HG03575 (cell line): ENCODE measurements at regions not wholly inside any gene's neighbourhood (a gene's known extent, or its start where the extent isn't known, plus 50 kb on each side); places are given as distances from the start of the nearest gene placed in this dataset.

Experiments used
- ATAC-seq: cut with Tn5 transposase; IDR thresholded peaks from one replicate; pipeline ENCODE4 v1.9.1; 2021; ENCODE audit not compliant: unreplicated experiment, insufficient number of reproducible peaks, low FRiP score; ENCODE audit errors: extremely low read depth

DNA sequence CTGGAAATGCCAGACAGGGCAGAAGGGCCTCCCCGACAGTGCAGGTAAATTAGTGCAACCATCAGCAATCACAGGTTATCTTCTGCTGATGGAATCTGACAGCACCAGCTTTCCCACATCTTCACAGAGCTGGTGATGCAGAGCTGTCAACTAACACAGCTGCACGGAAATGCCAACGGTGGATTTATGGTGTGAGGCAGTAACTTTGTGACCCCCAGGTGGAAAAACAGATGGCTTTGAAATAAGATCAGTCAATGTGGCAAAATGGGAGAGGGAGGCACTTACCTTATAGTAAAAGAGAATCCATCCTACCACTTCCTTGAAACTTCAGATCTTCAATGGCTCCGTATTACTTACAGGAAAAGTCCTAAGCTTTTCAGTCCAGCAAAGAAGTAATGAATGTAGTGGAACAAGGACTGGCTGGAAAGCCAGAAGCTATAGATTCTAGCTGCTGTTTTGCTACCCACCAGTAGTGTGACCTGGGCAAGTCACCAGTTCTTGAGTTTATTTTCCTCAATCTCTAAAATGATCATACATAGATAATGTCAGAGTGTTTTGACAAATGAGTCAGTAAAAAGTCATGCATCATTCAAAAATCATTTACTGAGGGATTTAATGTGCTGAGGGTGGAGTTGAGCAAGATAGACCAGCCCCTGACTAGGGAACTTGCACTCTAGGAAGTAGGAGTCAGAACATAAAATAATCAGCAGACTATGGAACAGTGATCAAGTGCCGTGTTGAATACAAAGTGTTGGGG, 245.7 kb upstream of the JUN start:
- ATAC-seq = no peak

DNA sequence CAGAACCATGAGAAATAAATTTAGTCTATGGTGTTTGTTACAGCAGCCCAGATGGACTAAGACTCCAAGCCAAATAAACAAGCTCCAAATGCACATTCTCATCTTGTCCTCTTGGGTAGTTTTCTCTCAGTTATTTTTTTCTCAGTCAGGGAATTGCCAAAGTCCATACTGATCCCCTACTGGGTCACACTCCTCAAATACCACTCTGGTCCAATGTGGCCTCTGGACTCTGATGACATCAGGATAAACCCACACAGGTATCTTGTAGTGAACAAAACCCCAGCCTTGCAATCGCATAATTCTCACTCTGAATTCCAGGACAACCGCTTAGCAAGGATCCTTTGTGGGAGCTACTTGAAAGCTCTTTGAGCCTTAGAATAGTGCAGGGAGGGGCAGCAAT, 248.4 kb upstream of the JUN start:
- no peak for ATAC-seq

DNA sequence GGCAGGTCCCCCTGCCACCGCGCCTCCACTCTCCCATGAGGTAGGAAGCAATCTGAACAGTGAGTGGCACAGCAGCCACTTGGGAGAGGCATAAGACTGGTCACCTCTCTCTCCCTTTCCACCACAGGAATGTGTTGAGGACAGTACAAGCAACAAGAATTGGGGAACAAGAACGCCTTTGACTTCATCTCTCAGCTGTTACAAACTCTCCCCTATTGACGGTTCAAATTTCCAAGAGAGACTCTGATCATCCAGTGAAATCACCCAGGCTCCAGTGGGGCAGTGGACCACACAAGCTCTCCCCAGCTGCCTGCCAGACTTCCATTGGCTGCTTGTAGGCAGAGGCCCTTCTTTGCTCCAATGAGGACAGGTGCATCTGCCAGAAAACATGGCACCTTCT, 249.9 kb upstream of the JUN start:
- ATAC-seq = no peak

DNA sequence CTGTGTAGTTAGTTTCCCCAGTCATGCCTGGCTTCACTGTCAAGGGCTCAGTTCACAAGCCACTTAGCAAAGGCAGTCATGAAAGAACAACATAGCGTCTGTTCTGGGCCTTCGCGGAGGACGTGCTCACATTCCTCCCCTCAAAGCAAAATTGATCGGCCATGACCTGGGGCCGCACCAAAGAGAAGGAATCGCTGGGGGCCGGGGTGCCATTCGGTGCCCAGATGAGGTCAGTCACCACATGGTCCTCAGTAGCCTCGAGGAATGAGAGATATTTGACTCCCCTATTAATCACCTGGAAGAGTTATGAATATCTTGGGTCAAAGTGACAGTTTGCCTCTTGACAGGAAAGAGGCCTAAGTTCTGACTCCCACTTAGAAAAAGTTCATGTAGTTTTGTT, 251.1 kb upstream of the JUN start:
- ATAC-seq = no peak

DNA sequence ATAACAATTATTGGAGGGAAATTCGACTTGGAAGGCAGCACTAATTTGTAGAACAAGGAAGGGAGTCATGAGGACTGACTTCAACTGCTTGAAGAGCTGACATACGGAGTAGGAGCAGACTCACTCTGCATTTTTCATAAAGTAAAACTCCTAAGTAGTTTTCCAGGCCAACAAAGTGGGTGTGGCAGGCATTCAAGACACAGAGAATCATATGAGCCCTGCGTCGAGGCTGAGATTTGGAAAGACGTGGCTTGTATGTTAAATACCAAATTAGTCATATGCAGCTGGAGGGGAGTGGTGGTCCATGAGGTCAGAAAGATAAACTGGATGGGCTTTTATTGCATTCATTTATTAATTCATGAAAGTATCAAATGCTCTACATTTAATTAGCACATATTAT, 255.7 kb upstream of the JUN start:
- ATAC-seq = no peak

DNA sequence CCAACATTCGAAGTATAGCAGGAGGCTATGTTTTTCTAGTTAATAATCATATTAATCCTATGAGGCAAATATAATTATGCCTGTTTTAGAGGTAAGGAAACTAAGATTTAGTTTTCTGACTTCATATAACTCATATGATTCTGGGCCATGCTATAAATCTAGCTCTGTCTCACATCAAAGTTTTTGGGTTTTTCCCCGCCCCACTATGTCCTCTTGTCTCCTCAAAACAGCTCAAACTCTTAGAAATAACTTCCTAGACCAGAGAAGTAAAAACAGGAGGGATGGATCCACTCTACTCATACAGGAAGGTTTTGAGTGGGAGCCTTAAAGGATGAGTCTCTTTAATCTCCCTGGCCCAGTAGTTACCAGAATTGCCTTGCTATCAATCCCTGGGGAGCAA, 256.4 kb upstream of the FGGY start:
- ATAC-seq = no peak

DNA sequence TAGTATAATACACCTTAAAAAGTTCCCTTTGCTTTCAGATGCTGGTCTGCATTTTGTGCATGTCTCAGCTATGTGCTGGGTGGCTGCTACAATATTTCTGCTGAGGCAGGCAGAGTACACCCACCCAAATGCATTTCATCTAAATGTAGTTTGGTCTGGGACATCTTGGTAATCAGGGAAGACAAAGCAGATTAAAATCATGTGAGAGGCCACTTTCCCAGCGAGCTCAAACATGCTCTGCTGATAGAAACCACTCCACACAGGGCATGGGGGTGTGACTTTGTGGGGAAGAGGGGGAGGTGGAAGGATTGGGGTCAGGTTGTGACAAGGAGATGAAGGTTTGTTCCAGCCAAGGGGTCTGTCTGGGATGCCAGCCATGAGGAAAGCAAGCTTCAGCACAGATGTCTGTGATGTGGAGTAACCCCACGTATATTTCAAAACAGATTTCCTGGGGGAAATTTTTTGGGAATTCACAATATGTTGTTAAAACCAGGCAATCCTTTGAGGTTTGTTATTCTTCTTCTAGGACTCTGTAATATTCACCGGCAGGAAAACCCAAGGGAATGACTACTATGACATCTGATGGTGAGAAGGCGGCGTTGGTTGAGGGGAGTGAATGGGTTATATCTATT, 255.1 kb upstream of the FGGY start:
- no peak for ATAC-seq

DNA sequence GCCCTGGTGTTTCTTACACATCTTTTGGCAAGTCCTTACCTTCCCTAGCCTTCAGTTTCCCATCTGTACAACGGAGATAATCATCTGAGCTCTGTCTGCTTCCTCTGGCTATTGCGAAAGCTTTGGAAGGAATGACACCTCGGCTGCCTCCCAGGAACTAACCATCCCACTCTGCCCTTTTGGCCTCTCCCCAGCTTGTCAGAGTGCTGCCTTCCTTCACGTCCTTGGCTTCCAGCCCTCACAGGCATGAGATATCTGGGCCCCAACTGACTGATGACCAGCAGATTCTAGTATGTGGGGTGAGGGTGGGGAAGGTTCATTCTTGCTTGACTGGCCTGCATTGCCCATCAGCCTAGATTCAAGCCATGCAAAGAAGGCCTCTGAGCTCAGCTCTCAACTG, 253.1 kb upstream of the FGGY start:
- ATAC-seq = no peak

DNA sequence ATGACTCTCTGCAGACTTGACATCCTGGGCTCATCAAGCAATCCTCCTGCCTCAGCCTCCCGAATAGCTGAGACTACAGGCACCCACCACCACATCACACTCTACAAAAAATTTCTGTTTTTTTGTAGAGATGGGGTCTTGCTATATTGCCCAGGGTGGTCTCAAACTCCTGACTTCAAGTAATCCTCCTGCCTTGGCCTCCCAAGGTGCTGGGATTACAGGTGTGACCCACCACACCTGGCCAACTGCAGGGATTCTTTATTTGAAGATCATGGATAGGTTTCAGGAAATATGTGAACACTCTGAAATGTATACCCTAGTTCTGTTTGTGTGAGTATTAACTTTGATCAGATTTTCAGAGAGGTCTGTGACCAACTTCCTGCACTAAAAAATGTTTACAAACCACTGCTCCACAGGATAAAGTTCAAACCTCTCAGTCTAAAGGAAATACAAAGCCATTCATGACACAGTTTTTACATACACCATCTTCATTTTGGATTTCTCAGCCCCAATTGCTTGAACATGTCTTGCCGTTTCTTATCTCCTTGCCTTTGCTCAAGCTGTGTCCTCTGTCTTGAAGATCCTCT, 252.3 kb upstream of the FGGY start:
- ATAC-seq = no peak

DNA sequence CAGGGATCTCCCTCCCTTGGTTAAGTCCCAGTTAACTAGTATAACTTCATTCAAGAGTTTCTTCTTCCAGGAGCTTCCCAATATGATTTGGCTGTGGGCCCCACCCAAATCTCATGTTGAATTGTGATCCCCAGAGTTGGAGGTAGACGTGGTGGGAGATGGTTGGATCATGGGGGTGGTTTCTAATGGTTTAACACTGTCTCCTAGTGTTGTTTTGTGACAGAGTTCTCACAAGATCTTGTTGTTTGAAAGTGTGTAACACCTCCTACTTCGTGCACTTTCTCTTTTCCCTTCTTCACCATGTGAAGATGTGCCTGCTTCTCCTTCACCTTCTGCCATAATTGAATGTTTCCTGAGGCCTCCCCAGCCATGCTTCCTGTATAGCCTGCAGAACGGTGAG, 251.8 kb upstream of the FGGY start:
- no peak for ATAC-seq

DNA sequence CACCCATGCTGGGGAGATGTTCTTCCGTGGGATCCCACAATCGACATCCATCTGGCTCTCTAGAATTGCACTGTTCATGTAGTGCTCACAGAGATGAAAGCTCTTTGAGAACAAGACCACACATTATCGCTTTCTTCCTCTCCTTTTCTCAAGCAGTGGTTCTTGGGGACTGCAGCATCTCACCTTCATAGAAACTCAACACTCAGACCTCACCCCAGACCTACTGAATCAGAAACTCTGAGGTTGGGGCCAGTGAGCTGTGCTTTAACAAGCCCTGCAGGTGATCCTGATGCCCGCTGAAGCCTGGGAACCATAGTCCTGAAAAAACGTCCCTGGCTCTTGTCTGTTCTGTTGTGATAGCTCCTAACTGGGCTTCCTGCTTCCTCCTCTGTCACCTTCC, 251.3 kb upstream of the FGGY start:
- no peak for ATAC-seq

DNA sequence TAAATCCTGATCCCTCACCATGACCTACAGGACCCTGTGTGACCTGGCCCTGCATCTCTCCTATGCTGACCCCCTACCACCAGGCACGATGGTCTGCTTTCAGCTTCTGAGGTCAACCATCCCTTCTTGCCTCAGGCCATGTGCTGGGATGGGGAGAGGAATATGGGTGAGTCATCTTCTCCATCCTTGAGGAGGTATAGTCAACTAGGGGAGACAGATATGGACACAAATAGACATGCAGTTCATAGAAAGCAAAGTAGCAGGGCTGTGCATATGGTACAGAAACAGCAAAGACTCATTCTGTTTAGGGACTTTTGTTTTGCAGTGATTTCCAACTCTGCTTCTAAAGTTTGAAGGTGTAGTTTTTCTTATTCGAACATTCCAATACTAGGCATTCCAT, 250.8 kb upstream of the FGGY start:
- ATAC-seq = no peak

DNA sequence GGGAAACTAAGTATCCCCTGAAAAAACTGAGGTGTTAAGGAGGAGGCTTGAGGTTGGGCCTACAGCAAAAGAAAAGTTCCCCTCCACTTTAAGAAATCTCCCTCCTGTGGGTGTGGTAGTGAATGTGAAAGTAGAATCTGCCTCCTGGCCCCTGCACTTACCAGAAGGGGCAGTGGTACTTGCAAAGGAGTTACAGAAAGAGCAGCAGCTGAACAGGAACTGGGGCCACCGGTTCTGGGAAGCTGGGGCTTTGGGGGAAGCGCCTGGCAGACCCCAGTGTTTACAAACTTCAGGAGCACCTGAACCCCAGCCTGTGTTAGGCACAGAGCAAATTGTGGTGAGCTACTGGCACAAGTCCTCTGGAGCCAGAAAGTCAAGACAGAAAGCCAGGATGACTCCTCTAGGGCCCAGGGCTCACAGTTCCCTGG, 250.2 kb upstream of the FGGY start:
- peak; percentile 88 for ATAC-seq

DNA sequence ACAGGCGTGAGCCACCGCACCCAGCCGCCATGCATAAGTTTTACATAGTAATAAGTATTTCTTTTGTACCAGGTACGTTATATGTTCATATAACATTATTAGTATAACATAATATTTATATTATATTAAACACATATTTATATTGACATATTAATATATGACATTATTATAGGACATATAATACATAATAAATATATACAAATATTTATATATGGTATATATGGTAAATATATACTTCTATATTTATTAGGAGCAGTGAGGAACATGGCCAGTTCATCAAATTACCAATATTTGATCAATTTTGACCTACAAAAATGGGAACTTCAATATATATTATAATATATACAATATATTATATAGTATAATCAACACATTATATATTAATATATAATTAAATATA, 245.9 kb upstream of the FGGY start:
- no peak for ATAC-seq

DNA sequence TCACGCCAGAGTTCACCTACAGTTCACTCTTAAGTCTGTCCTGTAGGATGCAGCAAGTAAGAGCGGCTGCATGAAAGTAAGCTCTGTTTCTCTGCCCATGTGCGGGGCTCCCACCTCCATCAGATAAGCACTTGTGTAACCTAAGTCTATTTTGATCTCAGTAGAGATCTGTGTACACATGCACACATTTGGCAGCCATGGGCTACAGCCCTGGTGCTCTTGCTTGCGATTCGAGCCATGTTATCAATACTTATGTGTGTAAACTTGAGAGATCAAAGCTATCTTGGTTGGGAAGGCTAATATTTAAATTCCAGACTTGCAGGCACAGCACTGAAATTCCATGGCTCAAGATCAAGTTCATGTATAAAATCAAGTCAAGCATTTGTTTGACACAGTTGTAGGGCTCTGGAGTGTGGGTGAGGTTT, 244.7 kb upstream of the FGGY start:
- ATAC-seq = no peak

DNA sequence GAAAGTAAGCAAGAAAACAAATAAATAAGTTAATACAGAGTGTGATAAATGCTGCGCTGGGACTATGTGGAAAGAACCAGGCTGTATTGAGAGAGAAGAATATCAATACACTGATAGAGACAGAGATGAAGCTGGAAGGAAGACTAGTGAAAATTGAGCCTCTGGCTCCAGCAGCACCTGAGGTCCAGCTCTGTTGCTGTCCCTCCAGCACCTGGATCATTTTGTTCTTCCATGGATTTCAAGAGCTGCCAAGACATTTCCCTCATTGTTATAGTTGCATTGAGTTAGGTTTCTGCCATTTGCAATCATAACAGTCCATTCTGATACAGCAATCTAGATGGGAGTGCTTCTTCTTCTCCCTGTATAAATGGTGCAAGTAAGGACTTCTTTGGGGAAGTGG, 242.7 kb upstream of the FGGY start:
- ATAC-seq = no peak

DNA sequence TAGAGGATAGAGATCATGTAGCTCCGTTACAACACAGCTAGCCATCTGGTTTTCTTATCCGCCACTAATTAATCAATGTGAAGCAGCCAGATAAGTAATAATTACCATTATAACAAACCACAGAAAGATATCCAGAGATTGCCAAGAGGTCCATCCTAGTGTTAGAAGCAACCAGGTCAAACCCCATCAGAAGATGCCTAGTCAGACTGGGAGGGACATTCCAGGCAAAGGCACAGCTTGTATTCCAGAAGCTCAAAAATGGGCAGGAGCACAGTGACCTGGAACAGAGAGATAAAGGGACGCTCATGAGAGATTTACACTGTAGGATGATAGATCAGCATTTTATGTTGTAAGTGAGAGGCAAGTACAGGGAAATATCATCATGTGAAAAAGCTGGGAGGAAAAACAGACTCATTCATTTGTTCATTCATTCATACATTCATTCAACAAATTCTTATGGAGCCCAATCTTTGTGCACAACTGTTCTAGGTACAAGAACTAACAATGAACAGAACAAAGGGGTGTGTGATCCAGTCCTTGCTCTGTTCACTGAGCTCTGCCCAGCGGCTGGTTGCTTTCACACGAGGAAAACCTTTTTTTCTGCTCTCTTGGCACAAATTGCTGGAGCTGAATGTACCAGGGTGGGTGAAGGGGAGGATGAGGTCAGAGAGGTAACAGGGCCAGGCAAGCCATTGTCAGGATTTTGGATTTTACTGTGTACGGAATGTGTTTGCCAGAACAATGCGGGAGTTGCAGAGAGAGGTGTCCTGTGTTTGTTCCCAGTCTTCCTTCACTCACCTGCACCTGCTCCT, 240.8 kb upstream of the FGGY start:
- ATAC-seq = no peak

DNA sequence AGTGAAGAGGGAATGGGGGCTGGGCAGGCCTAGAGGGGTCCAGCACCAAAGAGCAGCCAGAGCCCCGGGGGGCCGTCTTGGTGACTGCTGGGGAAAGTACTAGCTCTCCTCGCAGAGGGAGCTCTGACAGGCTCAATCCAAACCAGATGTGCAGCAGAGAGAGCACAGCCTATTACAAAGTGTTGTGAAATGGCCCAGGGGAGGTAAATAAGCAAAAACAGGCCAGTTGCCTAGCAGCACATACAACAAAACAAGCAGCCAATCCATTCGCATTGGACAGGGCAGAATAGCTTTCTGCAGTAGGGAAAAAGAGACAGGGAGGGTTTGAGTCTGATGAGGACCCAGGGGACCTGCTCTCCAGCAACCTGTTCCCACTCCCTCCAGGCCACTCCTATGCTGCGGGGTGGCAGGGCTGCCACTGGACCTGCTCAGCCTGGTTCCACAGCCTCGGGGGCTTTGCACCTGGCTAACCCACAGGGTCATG, 239.6 kb upstream of the FGGY start:
- ATAC-seq = no peak

DNA sequence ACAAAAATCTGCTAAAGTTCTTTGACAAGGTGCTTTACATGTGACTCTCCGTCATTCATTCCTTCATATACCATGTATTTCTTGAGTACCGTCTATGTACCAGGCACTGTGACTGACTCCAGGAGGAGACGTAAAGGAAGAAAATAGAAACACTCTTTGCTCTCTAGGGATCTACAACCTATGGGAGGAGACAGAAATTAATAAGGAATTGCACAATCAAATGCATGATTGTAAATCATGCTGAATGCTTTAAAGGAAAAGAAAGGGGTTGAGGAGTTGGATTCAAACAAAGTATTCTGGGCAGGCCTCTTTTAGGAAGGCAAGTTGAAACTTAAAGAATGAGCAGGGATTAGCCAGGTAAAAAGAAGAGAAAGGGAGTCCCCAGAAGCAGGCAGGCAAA, 239.1 kb upstream of the FGGY start:
- ATAC-seq = no peak
